AG04450 (cell line): ENCODE measurements at regions not wholly inside any gene's neighbourhood (a gene's known extent, or its start where the extent isn't known, plus 50 kb on each side); places are given as distances from the start of the nearest gene placed in this dataset.

Experiments
- CTCF ChIA-PET: fragments of 300-600, 350-600 bp; formaldehyde crosslinking; extraction: SDS; loops from one replicate; lab custom pipeline; 2022; ENCODE audit warnings: antibody characterized with exemption, inconsistent platforms; lab: Charles Lee
- POLR2A ChIA-PET: fragments of 350-600 bp; formaldehyde crosslinking; extraction: SDS; loops from one replicate; lab custom pipeline; 2021; ENCODE audit warnings: antibody characterized with exemption, inconsistent platforms; lab: Yijun Ruan, JAX
- DNase-seq: peaks from one replicate; pipeline ENCODE4 v3.0.0-alpha.2; 2011; ENCODE audit warnings: low read depth, low spot score
- H3K27ac ChIP-seq: one replicate; pipeline ENCODE4 v1.5.1; 2012; ENCODE audit warnings: low read depth, low read length, control low read depth
- H3K27me3 ChIP-seq: one replicate; pipeline ENCODE4 v1.6.0; 2012; ENCODE audit warnings: low read length; ENCODE audit not compliant: control insufficient read depth, insufficient read depth
- H3K4me3 ChIP-seq: 2 replicates; pipeline ENCODE4 v1.5.1; 2011; ENCODE audit warnings: mild to moderate bottlenecking, low read depth, low read length, control low read depth
- H3K9me3 ChIP-seq: 2 replicates; pipeline ENCODE4 v1.5.1; 2012; ENCODE audit warnings: low read length; ENCODE audit not compliant: control insufficient read depth, insufficient read depth
- CTCF ChIP-seq: IDR thresholded peaks from 2 replicates; pipeline ENCODE4 v1.5.1; 2011; ENCODE audit warnings: low read depth, low read length, control low read depth, inconsistent platforms

GRCh38 chr17:68122587-68122986 lies 87.1 kb downstream of the KPNA2 start:
- DNase-seq: no peak
- H3K4me3 ChIP-seq: no peak overlapping the region
- peaks cover 4% of the 10 kb centered on the region; the same call in 1 of the 2 replicates for H3K9me3 ChIP-seq
- TF ChIP-seq CTCF: no peak
- no peaks in the 10 kb centered on the region for H3K27me3 ChIP-seq
- POLR2A ChIA-PET: no interaction called here
- H3K27ac ChIP-seq: no peak overlapping the region
- CTCF ChIA-PET: no interaction called here

GRCh38 chr17:68125111-68125870 lies 89.8 kb downstream of the KPNA2 start:
- CTCF ChIA-PET: no interaction called here

GRCh38 chr17:68127914-68128313 lies 92.4 kb downstream of the KPNA2 start:
- ChIA-PET CTCF (no interaction called here), POLR2A (no interaction called here)
- Histone ChIP-seq H3K27me3 (no peaks in the 10 kb centered on the region), H3K9me3 (no peaks in the 10 kb centered on the region), H3K27ac (no peak overlapping the region), H3K4me3 (no peak overlapping the region)
- no peak for DNase-seq
- TF ChIP-seq CTCF: no peak

More at GRCh38 chr17:68125111-68125870, 89.8 kb downstream of the KPNA2 start:
- no peak for TF ChIP-seq CTCF
- POLR2A ChIA-PET: interaction anchor here (0.5 kb wide), 1 partner anchor 12 kb away, joined by 3 read pairs; no protein-coding TSS in a partner anchor
- no peak overlapping the region for H3K4me3 ChIP-seq
- H3K27ac ChIP-seq: no peak overlapping the region
- DNase-seq: no peak
- H3K9me3 ChIP-seq: peaks cover 4% of the 10 kb centered on the region; the same call in 1 of the 2 replicates
- H3K27me3 ChIP-seq: no peaks in the 10 kb centered on the region

- no peak for DNase-seq
- Histone ChIP-seq H3K9me3 (peaks cover 3% of the 10 kb centered on the region; the same call in 1 of the 2 replicates), H3K27ac (no peak overlapping the region), H3K4me3 (no peak overlapping the region), H3K27me3 (no peaks in the 10 kb centered on the region)
- TF ChIP-seq CTCF: no peak
- ChIA-PET POLR2A (no interaction called here), CTCF (no interaction called here)
These were observed 95.9 kb downstream of the KPNA2 start for GRCh38 chr17:68131456-68131855.

GRCh38 chr17:68133346-68134045 lies 98.0 kb downstream of the KPNA2 start:
- CTCF ChIA-PET: no interaction called here

More at GRCh38 chr17:68133346-68134045, 98.0 kb downstream of the KPNA2 start:
- peaks cover 3% of the 10 kb centered on the region; the same call in 1 of the 2 replicates for H3K9me3 ChIP-seq
- POLR2A ChIA-PET: no interaction called here
- no peak overlapping the region for H3K4me3 ChIP-seq
- no peak overlapping the region for H3K27ac ChIP-seq
- H3K27me3 ChIP-seq: no peaks in the 10 kb centered on the region
- DNase-seq: no peak
- TF ChIP-seq CTCF: no peak
